HFFc6 (cell line): ENCODE measurements at regions not wholly inside any gene's neighbourhood (a gene's known extent, or its start where the extent isn't known, plus 50 kb on each side); places are given as distances from the start of the nearest gene placed in this dataset.
"Not testable (repeated sequence)": the region's sequence is repeated elsewhere in the genome, so short reads cannot be mapped to it uniquely, and the experiment has no call there.

Experiments used
- DNase-seq: peaks from one replicate; pipeline ENCODE4 v3.0.0-alpha.2; 2018
- H3K27ac Mint-ChIP-seq: 2 replicates; pipeline ENCODE4 v1.8.0; 2020; ENCODE audit warnings: mild to moderate bottlenecking, mixed read lengths
- H3K27me3 Mint-ChIP-seq: 2 replicates; pipeline ENCODE4 v1.8.0; 2021; ENCODE audit warnings: mild to moderate bottlenecking, moderate library complexity, mixed read lengths; ENCODE audit not compliant: insufficient read depth
- H3K36me3 Mint-ChIP-seq: 2 replicates; pipeline ENCODE4 v1.8.0; 2021; ENCODE audit warnings: low read depth, mixed read lengths
- H3K4me1 Mint-ChIP-seq: 2 replicates; pipeline ENCODE4 v1.8.0; 2020; ENCODE audit warnings: low read depth, mixed read lengths
- H3K4me3 Mint-ChIP-seq: 2 replicates; pipeline ENCODE4 v1.8.0; 2020; ENCODE audit warnings: mild to moderate bottlenecking, moderate library complexity, mixed read lengths
- H3K9me3 Mint-ChIP-seq: 2 replicates; pipeline ENCODE4 v1.8.0; 2020; ENCODE audit warnings: mild to moderate bottlenecking, mixed read lengths
- CTCF ChIP-seq: fragments of 200-600 bp; sonication (generic); IDR thresholded peaks from 2 replicates; pipeline ENCODE4 v1.5.0; 2021; ENCODE audit warnings: antibody characterized with exemption, mild to moderate bottlenecking

GRCh38 chr22:23382428-23383218 is 197.5 kb downstream of the IGLL1 start:
- H3K4me1 Mint-ChIP-seq = no peaks in the 10 kb centered on the region
- no peak overlapping the region for H3K4me3 Mint-ChIP-seq
- H3K27me3 Mint-ChIP-seq = peaks cover 11% of the 10 kb centered on the region
- no peaks in the 10 kb centered on the region for H3K36me3 Mint-ChIP-seq
- DNase-seq = no peak
- H3K27ac Mint-ChIP-seq = no peak overlapping the region
- TF ChIP-seq CTCF = no peak
- no peaks in the 10 kb centered on the region for H3K9me3 Mint-ChIP-seq

GRCh38 chr22:23381661-23382427 is 198.2 kb downstream of the IGLL1 start:
- TF ChIP-seq CTCF = no peak
- DNase-seq = no peak
- peaks cover 16% of the 10 kb centered on the region for H3K27me3 Mint-ChIP-seq
- H3K27ac Mint-ChIP-seq = no peak overlapping the region
- H3K4me3 Mint-ChIP-seq = no peak overlapping the region
- H3K9me3 Mint-ChIP-seq = no peaks in the 10 kb centered on the region
- no peaks in the 10 kb centered on the region for H3K4me1 Mint-ChIP-seq
- no peaks in the 10 kb centered on the region for H3K36me3 Mint-ChIP-seq

DNA sequence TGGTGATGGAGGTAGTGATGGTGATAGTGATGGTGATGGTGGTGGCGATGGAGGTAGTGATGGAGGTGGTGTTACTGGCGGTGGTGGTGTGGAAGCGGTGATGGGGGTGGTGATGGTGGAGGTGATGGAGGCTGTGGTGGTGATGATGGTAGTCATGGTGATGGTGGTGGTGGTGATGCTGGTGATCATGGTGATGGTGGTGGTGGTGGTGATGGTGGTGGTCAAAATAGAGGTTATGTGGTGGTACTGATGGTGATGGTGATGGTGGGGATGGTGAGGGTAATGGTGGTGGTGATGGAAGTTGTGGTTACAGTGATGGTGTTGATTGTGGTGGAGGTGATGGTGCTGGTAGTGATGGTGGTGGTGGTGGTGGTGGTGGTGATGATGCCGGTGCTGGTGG is 199.2 kb downstream of the IGLL1 start:
- no peaks in the 10 kb centered on the region for H3K9me3 Mint-ChIP-seq
- peaks cover 16% of the 10 kb centered on the region for H3K27me3 Mint-ChIP-seq
- H3K4me1 Mint-ChIP-seq = no peaks in the 10 kb centered on the region
- TF ChIP-seq CTCF = no peak
- H3K27ac Mint-ChIP-seq = no peak overlapping the region
- H3K36me3 Mint-ChIP-seq = no peaks in the 10 kb centered on the region
- DNase-seq = no peak
- H3K4me3 Mint-ChIP-seq = no peak overlapping the region

- Mint-ChIP-seq H3K4me1 (no peaks in the 10 kb centered on the region), H3K4me3 (no peak overlapping the region), H3K9me3 (no peaks in the 10 kb centered on the region), H3K27me3 (peaks cover 19% of the 10 kb centered on the region), H3K27ac (no peak overlapping the region), H3K36me3 (no peaks in the 10 kb centered on the region)
- TF ChIP-seq CTCF = no peak
- DNase-seq = no peak
Measured at GRCh38 chr22:23380230-23380573, 199.9 kb downstream of the IGLL1 start.

GRCh38 chr22:23379540-23380229 is 199.4 kb downstream of the BCR start:
- not testable (repeated sequence) for H3K9me3 Mint-ChIP-seq, H3K27ac Mint-ChIP-seq, DNase-seq, H3K4me1 Mint-ChIP-seq, H3K4me3 Mint-ChIP-seq, H3K36me3 Mint-ChIP-seq
- peaks cover 20% of the 10 kb centered on the region for H3K27me3 Mint-ChIP-seq

- H3K27me3 Mint-ChIP-seq = peaks cover 21% of the 10 kb centered on the region
- TF ChIP-seq CTCF = no peak
- no peak for DNase-seq
- no peaks in the 10 kb centered on the region for H3K36me3 Mint-ChIP-seq
- H3K9me3 Mint-ChIP-seq = no peaks in the 10 kb centered on the region
- H3K4me3 Mint-ChIP-seq = no peak overlapping the region
- no peaks in the 10 kb centered on the region for H3K4me1 Mint-ChIP-seq
- H3K27ac Mint-ChIP-seq = no peak overlapping the region
Measured at GRCh38 chr22:23377767-23378166, 197.5 kb downstream of the BCR start.
